IPS DF 4.7 (cell line): ENCODE measurements at regions not wholly inside any gene's neighbourhood (a gene's known extent, or its start where the extent isn't known, plus 50 kb on each side); places are given as distances from the start of the nearest gene placed in this dataset.

ENCODE experiments used
- DNase-seq: peaks from one replicate; pipeline ENCODE4 v3.0.0-alpha.2; 2013; ENCODE audit warnings: low spot score; ENCODE audit errors: extremely low read depth

DNA sequence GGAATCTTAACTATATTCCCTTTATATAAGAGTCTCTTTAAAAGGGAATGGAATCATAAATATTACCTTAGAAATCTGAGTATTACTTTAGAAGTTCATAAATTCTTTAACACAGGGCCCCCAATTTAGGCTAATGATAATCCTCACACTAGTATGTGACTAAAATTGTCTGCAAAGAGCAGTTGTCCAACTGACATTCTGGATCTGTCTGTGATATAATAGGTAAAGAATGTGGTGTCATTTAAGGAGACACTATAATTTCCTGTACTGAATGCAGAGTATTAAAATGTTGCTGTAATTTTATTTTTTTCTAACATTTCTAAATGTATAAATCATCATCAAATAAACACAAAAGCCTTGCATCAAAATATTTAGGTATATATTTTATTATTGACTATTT is 128.5 kb upstream of the DST start:
- no peak for DNase-seq

- no peak for DNase-seq
Measured at GRCh38 chr6:56770011-56770520, 127.4 kb upstream of the DST start.

DNA sequence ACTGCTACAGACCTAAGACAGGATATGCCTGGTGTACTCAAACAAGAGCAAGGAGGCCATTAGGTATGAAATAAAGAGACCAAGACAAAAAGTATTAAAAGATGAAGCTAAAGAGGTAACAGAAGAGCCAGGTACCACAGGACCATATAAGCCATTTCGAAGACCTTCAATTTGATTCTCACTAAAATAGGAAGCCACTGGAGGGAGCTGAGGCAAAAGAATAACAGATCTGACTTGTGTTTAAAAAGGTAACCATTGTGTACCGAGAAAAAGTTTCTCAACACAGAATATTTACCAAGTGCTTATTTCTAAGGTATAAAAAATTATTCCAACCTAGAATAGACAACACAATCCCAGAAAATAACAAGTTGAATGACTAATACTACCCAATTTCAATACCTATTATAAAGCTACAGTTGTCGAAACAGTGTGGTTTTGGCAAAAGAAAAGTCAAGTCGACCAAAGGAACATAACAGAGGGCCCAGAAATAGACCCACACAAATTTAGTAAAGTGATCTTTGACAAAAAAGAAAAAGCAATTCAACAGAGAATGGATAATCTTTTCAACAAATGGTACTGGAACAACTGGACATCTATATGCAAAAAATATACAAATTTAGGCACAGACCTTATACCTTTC is 125.3 kb upstream of the DST start:
- no peak for DNase-seq

DNA sequence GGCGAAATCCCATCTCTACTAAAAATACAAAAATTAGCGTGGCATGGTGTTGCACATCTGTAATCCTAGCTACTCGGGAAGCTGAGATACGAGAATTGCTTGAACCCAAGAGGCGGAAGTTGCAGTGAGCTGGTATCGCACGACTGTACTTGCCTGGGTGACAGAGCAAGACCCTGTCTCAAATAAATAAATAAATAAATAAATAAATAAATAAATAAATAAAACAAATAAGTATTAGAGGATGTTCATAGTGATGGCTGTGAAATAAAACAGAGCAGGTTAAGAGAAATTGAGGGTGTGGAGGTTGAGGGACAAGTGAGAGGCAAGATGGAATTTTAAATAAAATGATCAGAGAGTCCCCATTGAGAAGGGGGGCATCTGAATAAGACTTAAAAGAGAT is 124.7 kb upstream of the DST start:
- no peak for DNase-seq

DNA sequence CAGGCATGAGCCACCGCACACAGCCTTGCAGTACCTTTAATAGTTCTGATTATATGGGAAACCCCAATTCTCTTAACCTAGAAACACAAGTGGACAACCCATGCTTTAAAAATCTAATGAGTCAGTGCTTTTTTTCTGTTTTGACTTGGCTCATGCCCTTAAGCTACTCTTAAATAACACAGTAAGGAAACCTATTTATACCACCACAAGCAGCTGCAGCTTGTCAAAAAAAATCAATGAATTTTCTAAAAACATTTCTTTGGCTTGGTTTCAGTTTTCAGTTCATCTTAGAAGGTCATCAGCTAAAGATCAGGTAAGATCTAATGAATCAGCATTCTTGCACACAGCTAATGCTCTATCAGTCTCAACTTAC is 124.1 kb upstream of the DST start:
- DNase-seq = no peak

- no peak for DNase-seq
Measured at GRCh38 chr6:56766139-56766805, 123.6 kb upstream of the DST start.

DNA sequence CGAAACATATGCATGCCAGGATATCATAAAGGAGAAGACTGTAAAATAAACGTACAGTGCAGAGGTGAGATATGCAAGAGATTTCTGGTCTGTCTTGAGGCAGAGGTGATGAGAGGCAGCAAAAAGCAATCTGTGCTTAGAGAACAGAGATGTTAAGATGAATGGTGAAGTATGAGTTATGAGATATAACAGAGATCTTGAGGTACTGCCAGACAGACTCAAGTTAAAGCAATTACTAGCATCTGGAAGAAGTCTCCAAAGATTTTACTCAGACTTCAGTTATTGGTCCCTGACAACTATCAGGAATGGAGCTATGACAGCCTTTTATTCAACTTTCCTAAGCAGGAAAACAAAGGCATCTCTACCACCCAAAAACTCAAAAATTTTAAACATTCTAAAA is 122.8 kb upstream of the DST start:
- DNase-seq = no peak

GRCh38 chr6:56764081-56764566 is 121.4 kb upstream of the DST start:
- no peak for DNase-seq

GRCh38 chr6:56761651-56762050 is 119.0 kb upstream of the DST start:
- DNase-seq = no peak

DNA sequence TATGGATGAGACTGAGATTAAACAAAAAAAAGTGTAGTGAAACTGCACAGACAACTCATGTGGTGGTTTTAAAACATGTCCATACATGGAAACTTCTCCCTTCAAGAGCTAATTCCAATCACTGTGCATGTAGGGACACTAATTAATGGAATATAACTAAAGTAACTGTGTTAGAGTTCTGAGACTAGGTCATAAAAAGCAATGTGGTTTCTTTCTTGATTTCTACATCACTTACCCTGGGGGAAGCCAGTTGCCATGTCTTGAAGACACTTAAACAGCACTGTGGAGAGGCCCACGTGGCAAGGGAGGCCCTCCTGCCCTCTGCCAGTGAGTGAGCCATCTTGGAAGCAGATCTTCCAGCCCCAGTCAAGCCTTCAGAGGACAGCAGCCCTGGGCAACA is 118.2 kb upstream of the DST start:
- no peak for DNase-seq

DNA sequence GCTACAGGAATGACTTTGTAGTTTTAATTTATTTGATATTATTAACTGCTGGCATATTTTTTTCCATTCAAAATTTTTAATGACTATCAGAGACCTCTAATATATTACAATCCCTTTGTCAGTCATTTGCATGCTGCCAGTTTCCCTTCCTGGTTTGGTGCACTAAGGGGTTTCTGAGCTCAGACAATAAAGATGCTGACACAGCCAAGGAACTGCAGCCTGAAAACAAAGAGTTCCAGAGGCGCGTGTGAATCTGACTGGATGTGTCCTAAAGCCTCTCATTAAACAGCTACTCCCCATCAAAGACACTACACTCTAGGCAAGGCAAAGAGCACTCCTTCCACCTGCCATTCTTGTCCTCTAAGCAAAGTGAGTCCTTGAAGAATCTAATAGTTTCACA is 116.8 kb upstream of the DST start:
- no peak for DNase-seq

DNA sequence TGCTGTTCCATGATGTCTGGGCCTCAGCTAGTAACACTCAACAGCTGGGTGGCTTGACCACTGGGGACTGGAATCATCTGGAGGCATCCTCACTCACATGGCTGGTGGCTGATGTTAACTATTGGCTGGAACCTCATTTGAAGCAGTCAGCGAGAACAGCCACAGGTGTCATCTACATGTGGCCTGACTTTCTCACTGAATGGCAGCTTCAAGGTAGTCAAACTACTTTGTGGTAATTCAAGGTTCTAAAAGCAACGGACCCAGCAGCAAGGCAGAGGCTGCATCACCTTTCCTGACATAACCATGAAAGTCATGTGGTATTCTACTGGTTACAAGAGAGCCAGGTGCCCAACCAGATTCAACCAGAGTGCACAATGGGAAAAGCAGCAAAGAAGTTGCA is 115.9 kb upstream of the DST start:
- DNase-seq = no peak

- no peak for DNase-seq
Measured at GRCh38 chr6:56758120-56758519, 115.4 kb upstream of the DST start.

- DNase-seq = no peak
Measured at GRCh38 chr6:56757588-56757984, 114.9 kb upstream of the DST start.

- no peak for DNase-seq
Measured at GRCh38 chr6:56756791-56757587, 114.3 kb upstream of the DST start.

GRCh38 chr6:56756219-56756789 is 113.6 kb upstream of the DST start:
- DNase-seq = no peak

- DNase-seq = no peak
Measured at GRCh38 chr6:56755040-56755439, 112.4 kb upstream of the DST start.

DNA sequence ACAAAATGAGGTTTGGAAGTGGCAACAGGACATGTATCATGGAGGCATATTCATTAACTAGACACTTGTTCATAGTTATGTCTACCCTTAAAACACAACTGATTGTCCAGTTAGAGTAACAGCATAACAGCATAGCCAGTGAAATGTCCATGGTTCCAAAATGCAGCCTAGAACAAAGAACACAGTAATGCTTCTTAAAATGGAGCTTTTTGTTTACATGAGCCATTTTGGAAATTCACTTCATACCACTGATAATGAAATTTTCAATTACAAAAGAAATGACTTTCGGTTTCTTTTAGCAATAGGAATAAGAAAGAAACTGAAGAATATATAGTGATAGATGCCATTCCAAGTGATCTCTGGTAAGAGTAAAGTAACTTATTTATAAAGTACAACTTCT is 111.1 kb upstream of the DST start:
- no peak for DNase-seq

DNA sequence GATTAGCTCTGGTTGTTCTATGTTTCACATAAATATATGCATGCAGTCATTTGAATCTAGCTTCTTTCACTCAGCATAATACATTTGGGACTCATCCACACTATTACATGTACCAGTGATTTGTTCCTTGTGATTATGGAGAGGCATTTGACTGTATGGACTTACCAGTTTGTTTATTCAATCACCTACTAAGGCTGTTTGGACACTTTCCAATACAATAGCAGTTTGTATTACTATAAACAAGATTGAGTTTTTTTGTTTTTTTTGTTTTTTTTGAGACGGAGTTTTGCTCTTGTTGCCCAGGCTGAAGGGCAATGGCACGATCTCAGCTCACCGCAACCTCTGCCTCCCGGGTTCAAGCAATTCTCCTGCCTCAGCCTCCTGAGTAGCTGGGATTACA is 109.8 kb upstream of the DST start:
- DNase-seq = no peak

GRCh38 chr6:56752009-56752408 is 109.3 kb upstream of the DST start:
- DNase-seq = no peak

- DNase-seq = no peak
Measured at GRCh38 chr6:56751604-56752003, 108.9 kb upstream of the DST start.

DNA sequence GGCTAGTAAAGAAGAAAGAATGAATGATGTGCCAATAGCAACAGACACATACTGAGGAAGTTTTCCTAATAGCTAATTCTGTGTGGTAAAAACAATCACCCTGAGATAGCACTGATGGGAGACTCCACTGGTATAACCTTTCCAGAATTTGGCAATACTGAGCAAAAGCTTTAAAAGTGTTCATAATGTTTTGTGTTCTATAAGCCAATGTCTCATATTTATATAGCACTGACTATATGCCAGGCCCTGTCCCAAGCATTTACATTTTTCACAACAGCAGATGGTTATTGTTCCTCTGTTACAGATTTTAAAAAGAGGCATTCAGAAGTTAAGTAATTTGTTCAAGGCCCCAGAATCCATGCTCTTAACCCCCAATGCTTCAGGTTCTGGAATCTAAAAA is 108.0 kb upstream of the DST start:
- DNase-seq = no peak
